ENCODE measurements at regions not wholly inside any gene's neighbourhood (a gene's known extent, or its start where the extent isn't known, plus 50 kb on each side); places are given as distances from the start of the nearest gene placed in this dataset.
A peak's percentile ranks its signal among the peaks of the same experiment; 100 is the strongest.
"Not testable (repeated sequence)": the region's sequence is repeated elsewhere in the genome, so short reads cannot be mapped to it uniquely, and the experiment has no call there.

DNA sequence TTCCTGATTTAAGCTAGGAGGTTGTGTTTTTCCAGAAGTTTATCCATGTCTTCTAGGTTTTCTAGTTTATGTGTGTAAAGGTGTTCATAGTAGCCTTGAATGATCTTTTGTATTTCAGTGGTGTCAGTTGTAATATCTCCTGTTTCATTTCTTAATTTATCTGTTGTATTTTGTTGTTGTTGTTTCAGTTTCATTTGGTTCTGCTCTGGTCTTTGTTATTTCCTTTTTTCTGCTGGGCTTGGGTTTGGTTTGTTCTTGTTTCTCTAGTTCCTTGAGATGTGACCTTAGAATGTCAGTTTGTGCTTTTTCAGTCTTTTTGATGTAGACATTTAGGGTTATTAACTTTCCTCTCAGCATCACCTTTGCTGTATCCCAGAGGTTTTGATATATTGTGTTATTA is 62.8 kb downstream of the SCP2D1 start:
- ATAC-seq; intact Hi-C loops (cut with DNase I, micrococcal nuclease); DNase-seq: not testable (repeated sequence)

DNA sequence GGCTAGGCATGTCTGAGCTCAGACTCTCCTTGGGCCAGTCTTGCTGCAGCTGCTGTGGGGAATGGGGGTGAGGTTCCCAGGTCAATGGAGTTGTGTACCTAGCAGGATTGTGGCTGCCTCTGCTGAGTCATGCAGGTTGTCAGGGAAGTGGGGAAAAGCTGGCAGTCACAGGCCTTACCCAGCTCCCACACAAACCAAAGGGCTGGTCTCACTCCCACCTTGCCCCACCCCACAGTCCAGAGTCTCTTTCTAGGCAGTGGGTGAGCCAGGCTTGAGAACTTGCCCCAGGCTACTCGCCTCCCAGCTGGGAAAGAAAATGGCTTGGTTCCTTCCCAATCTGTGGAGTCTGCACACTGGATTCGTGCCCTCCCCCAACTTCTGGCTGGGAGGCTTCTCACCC is 65.7 kb downstream of the SCP2D1 start:
- intact Hi-C loops (cut with DNase I, micrococcal nuclease), result no loop called here
- no peak for ATAC-seq
- DNase-seq, result no peak

DNA sequence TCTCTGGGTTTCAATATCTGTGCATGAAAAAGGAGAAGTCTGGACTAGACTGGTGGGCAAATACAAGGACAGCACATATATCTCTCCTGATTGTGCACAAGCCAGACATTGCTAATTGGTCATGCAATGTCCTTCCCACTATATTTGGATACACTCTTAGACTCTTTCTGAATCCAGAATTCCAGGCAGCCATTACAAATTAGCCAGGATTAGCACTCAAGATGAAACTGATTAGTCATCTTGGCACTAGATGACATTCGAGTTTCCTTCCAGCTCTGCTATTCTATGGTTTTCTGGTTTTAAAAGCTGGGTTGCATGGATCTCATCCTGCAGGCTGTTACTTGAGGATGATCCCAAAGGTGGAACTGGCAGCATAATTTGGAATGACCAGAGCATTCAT is 73.2 kb downstream of the SCP2D1 start:
- no peak for DNase-seq
- ATAC-seq, result no peak
- intact Hi-C loops (cut with DNase I, micrococcal nuclease), result no loop called here

DNA sequence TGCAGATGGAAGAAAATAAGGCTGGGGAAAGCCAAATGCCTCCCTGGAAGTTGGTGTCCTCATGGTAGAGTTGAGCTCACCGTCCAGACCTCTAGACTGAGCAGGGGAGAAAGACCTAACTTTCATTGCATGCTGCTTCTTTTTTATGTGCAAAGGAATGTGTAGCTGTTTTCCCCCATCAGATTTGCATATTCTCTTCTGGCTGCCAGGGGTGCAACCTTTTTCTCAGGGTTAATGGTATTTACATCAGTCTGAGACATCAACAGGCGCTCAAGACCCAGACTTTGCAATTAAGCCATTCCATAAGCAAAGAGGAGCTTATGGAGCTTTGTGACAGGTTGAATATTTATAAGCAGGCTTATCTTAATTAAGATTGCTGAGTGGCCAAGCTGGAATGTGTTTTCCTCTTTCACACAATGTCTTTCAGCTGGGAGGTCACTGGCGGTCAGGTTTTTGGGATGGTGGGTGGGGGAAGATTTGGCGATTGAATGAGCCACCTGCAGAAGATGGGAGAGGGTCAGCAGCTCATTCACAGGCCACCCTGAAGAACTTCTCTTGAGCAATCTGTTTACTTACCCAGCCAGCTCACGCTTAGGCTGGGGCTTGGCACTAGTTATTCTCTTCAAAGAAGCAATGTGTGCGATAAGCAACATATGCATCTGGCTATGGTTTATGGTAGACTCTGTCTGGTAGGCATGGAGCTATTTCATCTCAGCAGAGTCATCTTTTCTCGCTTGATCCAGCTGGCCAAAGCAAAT is 88.6 kb downstream of the SCP2D1 start:
- DNase-seq (no peak), ATAC-seq (no peak)
- intact Hi-C loops (cut with DNase I, micrococcal nuclease), result no loop called here

DNA sequence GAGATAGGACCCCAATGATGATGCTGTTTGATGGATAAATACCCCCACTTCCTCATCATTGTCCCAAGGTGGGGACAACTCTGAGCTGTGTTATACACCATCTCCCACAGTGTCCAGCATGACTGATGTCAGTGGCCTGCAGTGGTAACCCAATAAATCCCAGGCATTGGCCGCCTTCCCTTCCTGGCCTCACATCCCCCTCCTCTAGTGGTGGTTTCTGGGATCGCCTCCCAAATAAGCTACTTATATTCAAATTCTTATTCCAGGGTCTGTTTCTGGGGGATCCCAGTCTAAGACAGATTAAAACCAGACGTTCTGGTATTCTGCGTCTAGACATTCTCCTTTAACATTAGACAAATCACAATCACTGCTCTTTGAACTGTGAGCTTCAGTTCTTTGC is 90.6 kb downstream of the SCP2D1 start:
- DNase-seq (no peak), ATAC-seq (no peak)
- intact Hi-C loops (cut with DNase I, micrococcal nuclease), result no loop called here

DNA sequence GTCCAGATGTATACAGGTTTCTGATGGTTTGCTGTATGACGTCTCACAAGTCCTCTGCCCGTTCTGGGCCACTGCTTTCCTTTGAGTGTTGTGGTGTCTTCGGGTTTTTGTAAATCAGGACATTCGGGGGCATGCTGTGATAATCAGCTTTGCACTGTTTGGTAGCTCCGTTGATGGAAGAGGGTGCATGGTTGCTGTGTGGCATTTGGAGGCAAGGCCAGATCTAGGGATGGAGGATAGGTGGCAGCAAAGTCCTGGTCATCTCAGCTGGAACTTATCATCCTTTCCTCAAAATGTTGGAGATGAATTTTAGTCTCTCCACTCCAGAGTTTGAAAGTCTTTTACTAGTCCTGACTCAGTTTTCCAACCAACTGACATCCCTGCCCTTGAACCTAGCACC is 91.0 kb downstream of the SCP2D1 start:
- DNase-seq, result peak in 1 of 2 donors; percentile 9
- intact Hi-C loops (cut with DNase I, micrococcal nuclease), result no loop called here
- peak; percentile 62 for ATAC-seq

DNA sequence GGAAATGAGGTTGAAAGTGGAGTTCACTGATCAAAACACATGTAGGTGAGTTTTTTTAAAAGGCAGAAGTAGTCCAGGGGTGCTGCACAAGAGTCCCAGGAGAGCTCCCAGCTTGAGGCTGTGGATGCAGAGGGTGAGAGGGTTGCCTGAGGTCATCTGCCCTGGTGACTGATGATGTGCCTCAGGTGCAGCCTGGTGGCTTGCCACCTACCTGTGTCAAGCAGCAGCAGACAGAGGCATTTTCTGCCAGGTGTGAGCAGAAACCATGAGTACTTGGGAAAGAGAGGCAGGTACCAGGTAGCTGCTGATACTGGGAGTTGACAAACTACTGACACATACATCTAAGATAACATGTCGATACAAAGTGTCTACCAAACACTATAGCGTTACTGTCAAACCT is 92.5 kb downstream of the SCP2D1 start:
- intact Hi-C loops (cut with DNase I, micrococcal nuclease), result no loop called here
- ATAC-seq (no peak), DNase-seq (no peak)

DNA sequence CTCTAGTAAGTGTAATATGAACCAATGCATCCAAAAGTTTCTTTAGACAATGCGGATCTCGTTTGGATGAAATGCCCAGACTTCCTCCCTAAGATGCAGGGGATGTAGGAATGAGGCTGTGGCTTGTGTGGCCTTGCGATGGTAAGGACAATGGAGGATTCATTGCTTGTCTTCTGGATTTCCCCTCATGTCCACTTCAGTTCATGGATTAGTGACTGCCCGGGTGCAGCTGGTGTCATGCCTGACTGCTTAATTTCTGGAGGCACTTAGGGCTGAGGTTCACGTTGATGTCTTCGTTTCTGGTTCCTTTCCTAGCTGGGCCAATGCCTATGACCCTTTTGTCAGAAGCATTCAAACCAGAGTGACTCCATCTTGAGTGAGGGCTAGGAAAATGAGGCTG is 93.8 kb downstream of the SCP2D1 start:
- no peak for ATAC-seq
- DNase-seq, result no peak
- intact Hi-C loops (cut with DNase I, micrococcal nuclease), result no loop called here

DNA sequence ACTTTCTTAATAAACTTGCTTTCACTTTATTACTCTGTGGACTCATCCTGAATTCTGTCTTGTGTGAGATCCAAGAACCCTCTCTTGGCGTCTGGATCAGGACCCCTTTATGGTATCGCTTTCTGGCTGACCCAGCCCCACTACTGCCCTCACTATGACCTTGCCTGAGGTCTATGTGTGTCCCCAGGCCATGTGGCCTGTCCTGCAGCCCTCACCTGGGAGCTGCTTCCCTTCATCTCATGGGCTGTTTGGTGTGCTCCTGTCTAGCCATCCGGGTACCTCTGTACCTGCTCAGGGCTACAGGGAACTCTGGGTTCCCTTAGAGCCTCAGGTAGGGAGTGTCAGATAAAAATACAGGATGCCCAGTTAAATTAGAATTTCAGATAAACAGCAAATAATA is 94.5 kb downstream of the SCP2D1 start:
- DNase-seq (no peak), ATAC-seq (no peak)
- intact Hi-C loops (cut with DNase I, micrococcal nuclease), result no loop called here

DNA sequence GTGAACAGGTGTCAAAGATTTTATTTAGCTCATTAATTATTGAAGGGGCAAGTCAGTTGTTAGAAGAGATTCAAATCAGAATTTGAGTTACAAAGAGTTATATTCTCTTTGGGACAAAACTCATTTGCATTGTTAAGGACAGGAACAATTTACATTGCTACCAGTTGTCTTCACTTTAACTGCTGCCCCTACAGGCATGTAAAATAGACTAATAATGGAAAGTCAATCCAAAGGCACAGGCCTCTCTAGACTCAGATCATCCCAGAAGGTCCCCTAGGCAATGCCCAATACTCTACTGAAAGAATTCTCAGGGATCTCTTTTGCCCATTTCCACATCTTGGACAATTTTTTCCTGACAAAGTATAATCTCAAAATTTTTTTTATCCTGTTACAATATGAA is 95.7 kb downstream of the SCP2D1 start:
- DNase-seq (no peak), ATAC-seq (no peak)
- intact Hi-C loops (cut with DNase I, micrococcal nuclease), result no loop called here

DNA sequence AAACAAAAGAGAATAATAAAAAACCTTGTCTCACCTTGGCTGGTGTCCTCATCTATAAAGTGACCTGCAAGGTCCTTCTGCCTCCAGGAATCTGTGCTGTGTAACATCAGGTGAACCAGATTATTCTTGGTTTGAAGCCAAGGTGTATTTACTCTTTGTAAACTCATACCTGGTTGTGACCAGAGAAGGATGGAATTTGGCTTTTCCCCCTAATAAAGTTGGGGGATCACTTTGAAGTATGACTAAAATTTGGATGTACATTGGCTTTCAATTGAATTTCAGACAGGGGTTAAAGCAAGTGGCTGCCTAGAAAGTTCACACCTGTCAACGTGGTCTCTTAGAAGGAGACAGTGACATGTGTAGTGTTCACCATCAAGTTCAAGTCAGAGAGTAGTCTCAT is 100.1 kb downstream of the SCP2D1 start:
- no peak for DNase-seq
- intact Hi-C loops (cut with DNase I, micrococcal nuclease), result no loop called here
- no peak for ATAC-seq

DNA sequence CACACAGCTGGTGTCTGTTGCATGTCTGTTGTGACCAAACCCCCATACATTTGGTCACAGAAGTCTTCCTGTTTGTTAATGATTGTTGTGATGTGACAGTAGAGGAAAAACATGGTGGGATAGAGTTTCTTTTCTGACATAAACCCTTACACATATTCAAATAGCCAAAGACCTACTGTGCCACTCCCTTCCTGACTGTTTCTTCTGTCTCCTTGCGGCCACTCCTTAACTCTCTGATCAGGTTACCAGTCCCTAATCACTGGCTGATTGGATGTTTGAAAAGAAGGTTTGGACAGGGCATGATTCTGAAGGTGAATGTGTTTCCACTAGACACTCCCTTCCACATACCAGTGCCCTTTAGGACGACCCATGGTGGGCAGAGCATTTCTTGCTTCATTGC is 101.2 kb downstream of the SCP2D1 start:
- DNase-seq, result no peak
- no peak for ATAC-seq
- intact Hi-C loops (cut with DNase I, micrococcal nuclease), result no loop called here

DNA sequence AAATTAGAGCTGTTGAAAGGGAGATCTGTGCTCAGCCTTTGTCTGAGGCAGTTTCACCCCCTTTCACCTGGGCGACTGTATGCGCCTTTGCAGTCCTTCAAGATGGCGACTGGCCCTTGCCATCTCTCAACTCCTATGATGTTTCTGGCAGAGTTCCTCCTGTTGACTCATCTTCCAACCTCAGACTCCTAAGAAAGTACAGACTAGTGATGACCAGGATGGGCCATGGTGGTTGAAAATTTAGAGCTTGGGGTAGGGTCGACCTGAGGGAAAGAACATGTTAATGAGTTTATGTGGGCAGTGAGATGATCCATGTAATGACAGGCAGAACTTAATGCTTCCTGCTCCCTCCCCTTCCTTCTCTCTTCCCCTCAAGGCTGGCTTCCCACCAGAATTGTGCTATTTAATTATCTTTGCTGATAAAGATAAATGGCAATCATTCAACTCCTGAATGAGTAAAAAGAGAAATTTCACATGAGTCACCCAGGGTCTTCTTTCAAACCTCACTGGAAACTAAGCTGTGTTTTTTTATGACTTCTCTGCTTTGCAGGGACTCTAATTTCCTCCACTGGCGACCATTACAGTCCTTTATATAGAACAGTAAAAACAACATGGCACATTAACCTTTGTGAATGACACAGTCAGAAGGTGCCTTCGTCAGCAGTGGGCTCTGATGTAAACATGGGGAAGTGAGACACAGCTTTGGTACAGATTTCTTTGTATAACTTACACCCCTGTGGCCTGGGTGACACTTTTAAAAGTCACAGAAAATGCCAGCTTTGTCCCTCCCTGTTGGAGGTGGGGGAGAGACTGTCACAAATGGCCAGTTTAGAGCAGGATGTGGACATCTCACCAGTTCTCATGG is 103.5 kb downstream of the SCP2D1 start:
- DNase-seq (no peak), ATAC-seq (no peak)
- intact Hi-C loops (cut with DNase I, micrococcal nuclease), result no loop called here

DNA sequence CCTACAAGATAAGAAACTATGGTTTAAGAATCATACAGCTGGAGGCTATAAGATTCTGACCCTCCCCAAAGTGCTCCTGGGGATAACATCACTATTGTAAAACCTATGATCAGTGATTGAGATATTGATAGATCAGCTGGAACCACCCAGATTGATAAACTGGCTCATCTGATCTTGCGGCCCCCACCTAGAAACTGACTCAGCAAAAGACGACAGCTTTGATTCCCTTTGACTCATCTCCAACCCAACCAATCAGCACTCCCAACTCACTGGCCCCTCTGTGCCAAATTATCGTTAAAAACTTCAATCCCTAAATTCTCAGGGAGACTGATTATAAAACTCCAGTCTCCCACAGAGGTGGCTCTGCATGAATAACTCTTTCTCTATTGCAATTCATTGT is 106.4 kb downstream of the SCP2D1 start:
- DNase-seq, result no peak
- ATAC-seq, result no peak
- intact Hi-C loops (cut with DNase I, micrococcal nuclease), result no loop called here

DNA sequence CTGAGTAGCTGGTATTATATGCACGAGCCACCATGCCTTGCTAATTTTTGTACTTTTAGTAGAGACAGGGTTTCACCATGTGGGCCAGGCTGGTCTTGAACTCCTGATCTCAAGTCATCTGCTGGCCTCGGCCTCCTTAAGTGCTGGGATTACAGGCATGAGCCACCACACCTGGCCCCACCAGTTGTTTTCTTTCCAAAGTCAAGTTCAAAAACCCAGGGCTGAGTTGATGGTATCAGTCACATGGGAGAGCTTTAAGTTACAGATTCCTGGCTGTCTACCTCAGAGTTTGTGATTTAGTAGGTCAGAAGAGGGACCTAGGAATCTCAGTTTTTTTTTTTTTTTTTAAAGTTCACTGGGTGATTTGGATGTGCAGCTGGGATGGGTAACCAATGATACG is 107.7 kb downstream of the SCP2D1 start:
- DNase-seq (no peak), ATAC-seq (no peak)
- intact Hi-C loops (cut with DNase I, micrococcal nuclease), result no loop called here

DNA sequence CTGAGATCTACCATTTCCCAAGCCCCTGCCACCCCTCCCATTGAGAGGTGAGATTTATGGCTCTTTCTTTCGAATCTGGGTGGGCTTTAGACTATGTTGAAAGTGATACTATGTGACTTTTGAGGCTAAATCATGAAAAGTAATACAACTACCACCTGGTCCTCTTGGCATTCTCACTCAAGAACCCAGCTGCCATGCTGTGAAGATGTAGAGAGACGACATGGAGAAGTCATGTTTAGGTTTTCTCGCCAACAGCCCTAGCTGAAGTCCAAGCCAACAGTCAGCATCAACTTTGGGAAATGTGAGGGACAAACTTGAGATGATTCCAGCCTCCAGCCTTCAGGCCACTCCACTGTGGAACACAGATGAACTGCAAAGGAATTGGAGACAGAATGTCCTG is 108.7 kb downstream of the SCP2D1 start:
- intact Hi-C loops (cut with DNase I, micrococcal nuclease), result no loop called here
- DNase-seq (no peak), ATAC-seq (no peak)

DNA sequence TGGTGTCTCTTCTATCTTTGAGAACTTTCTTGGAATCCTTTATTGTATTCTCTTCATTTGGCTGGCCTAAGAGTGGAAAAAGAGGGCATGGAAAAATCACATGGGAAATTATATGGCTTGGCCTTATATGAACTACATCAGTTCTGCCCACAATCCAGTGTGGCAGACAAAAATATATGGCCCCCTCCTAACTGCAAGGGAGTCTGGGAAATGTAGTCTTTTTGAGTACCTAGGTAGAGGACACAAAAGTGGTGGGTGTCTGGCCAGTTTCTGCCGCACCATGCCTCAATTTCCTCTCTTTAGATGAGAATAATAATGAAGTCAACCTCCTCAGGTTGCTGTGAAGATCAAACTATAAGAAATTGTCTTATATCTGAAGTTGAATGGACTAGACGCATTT is 109.3 kb downstream of the SCP2D1 start:
- intact Hi-C loops (cut with DNase I, micrococcal nuclease), result no loop called here
- no peak for ATAC-seq
- no peak for DNase-seq

DNA sequence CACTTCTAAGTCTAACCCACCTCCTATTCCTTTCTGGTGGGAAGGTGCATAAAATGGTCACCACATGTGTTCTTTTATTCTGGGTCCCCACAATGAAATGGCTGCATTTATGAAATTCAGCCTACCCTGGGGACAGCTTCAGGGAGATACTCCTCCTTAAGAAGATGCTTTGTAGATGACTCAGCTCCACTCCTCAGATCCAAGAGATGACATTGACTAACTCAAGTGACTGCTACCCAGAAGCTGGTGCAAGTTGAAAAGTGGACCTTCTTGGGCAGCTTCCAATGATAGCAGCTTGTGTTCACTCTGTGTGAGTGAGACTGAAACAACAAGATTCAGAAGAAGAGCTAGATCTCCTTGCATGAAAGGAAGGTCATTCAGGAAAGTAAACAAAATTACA is 113.4 kb downstream of the SCP2D1 start:
- intact Hi-C loops (cut with DNase I, micrococcal nuclease), result no loop called here
- ATAC-seq (no peak), DNase-seq (no peak)

DNA sequence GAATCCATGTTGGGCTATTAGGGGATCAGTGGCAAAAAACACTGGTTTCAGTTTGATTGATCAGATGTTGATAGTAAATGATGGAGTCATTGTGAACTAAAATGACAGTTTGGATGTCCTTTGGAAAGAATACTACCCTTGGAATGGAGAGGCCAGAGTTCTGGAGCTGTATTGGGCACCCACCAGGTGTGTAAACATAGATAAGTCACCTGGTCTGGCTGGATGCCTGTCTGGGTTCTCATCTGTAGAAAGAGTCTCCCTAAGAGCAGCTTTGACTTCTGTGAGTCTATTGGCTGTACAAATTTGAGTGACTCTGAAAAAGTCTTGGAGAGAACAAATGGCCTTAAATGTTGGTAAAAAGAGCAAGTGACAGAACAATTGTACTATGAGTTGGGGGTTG is 115.0 kb downstream of the SCP2D1 start:
- DNase-seq (no peak), ATAC-seq (no peak)
- intact Hi-C loops (cut with DNase I, micrococcal nuclease), result no loop called here

DNA sequence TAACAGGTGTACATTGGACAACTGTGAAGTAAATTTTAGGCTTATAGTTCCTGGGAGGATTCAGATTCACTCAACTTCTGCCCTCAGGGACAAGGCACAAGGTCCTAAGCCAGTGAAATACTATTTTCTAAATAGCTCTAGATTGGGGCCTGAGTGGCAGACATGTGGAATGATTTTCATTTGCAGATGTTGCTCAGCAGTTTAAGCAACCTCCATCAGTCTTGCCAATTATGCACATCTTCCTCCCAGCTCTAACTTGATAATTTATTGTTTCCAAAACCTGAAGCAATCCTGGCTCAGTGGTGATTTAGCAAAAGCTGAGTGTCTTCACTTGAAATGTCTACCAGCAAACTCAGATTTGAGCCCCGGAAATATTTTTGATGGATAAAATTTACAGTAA is 116.2 kb downstream of the SCP2D1 start:
- ATAC-seq (no peak), DNase-seq (no peak)
- intact Hi-C loops (cut with DNase I, micrococcal nuclease), result no loop called here

DNA sequence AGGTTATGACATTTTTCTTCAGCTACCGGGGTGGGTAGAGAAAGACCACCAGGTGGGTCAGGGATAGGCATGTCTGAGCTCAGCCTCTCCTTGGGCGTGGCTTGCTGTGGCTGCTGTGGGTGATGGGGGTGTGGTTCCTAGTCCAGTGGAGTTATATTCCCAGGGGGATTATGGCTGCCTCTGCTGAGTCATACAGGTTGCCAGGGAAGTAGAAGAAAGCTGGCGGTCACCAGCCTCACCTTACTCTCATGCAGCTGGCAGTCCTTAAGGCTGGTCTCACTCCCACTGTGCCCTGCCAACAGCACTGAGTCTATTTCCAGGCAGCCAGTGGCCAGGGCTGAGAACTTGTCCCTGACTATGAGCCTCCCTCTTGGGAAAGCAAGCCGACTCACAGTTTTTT is 130.0 kb downstream of the SCP2D1 start:
- intact Hi-C loops (cut with DNase I, micrococcal nuclease), result no loop called here
- ATAC-seq (no peak), DNase-seq (no peak)
